HG03196 (cell line): ENCODE measurements at regions not wholly inside any gene's neighbourhood (a gene's known extent, or its start where the extent isn't known, plus 50 kb on each side); places are given as distances from the start of the nearest gene placed in this dataset.

ENCODE experiments used
- ATAC-seq: cut with Tn5 transposase; IDR thresholded peaks from one replicate; pipeline ENCODE4 v1.9.1; 2021; ENCODE audit not compliant: unreplicated experiment

DNA sequence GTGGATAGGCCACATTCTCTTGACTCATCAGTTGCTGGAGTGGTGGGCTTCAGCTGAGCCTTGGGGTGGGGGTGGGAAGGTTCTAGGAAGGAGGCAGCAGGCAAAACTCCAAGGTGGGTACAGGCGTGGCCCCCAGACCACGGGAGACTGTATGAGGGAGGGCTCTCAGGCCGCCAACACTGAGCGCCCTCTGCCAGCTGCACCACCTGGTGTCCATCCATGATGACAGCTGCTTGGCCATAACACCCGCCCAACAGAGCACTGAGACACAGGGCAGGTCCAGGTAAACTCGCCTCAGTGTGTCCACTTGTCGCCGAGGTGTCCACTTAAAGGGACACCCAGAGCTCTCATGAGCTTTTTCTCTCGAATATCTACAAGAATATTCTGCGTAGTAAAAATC lies 133.5 kb downstream of the C16orf95 start:
- no peak for ATAC-seq

DNA sequence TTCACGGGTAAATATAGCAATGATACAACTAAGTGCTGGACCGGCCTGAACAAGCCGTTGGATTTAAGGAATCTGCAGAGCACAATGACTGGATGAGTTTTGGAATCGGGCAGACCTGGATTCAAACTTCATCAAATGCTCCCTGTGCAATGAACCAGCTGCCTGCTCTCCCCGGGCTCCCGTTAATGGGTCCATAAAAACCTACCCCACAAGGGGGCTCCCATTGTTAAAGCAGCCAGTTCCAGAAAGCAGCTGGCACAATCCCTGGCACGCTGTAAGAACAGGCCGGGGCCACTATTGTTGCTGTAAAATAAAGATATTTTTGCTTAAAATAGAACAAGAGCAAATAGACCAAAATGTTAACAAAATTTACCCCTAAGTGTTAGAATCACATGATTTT lies 131.9 kb downstream of the C16orf95 start:
- no peak for ATAC-seq

GRCh38 chr16:87185983-87186382 lies 131.2 kb downstream of the C16orf95 start:
- ATAC-seq = no peak

DNA sequence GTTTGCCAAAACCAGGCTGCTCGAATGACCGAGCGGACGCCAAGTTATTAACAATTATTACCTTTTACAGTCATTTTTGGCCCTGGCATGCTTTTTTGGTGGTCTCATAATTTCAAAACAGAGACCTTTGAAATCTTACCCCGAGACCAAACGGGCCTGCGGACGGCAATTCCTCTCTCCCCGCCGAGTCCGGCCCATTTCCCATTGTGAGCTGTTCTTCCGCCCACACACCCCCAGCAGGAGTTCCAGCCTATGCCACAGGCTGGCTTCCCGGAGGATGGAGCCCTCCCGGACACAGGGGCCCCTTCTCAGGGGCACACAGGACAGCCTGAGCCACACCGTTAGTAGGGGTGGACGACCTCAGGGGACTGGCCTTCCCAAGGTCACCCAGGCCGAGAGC lies 130.7 kb downstream of the C16orf95 start:
- ATAC-seq = no peak

DNA sequence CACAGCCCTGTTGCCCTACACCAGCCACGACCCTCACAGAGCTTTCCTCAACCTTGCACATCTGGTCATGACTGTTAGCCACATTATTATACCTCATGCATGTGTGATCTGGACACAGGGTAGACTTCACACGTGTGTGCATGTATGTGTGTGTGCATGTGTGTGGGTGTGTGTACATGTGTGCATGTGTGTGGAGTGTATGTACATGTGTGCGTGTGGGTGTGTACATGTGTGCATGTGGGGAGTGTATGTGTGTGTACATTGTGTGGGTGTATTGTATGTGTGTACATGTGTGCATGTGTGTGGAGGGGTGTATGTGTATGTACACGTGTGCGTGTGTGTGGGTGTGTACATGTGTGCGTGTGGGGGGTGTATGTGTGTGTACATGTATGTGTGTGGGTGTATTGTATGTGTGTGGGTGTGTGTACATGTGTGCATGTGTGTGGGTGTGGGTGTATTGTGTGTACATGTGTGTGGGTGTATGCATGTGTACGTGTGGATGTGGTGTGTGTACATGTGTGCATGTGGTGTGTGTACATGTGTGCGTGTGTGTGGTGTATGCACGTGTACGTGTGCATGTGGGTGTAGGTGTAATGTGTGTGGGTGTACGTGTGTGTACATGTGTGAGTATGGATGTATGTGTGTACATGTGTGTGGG lies 130.2 kb downstream of the C16orf95 start:
- ATAC-seq = no peak

DNA sequence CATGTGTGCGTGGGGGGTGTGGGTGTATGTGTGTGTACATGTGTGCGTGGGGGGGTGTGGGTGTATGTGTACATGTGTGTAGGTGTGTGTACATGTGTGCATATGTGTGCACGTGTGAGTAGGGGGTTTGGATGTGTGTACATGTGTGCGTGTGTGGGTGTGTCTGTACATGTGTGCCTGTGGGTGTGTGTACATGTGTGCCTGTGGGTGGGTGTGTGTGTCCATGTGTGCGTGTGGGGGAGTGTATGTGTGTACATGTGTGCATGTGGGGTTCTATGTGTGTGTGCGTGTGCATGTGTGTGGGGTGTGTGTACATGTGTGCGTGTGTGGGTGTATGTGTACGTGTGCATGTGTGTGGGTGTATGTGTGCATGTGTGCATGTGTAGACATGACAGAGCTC lies 129.1 kb downstream of the C16orf95 start:
- no peak for ATAC-seq

- no peak for ATAC-seq
Observed at GRCh38 chr16:87189426-87189825, 127.8 kb downstream of the C16orf95 start.

DNA sequence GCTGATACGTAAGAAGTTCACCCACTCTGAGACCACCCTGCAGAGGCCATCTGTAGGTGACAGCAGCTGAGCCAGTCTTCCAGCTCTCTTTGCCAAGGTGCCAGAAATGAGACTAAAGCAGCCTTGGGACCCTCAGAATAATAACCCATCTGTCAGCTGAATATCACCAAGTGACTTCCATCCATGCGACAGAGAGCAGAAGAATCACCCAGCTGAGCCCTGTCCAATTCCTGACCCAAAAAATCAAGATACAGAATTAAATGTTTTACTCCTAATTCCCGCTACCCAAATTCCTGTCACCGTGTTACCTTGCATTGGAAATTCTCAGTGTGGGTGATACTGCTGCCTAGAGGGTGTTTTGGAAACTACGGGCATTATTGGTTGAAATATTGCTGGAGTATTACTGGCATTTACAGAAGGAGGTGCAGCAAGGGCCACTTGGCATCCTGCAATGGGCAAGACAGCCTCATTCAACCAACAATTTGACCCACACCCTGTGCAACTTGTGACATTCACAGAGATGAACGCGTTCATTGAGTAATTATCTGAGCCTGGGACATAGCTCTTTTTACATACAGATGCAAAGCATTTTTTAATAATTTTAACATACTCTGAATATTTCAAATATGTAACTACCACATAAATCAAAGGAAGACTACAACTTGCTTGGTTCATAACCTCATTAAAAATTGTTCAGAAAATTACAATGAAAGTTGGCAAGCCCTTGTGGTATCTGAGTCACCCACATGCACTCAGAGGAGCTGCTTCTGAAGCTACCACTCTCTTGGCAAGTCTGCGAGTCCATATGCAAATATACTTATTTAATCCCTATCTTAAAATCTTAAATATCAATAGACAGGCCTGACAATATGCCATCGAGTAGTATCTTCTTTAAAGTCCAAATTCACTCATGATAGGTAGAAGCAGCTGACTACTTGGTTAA lies 126.6 kb downstream of the C16orf95 start:
- ATAC-seq = no peak

DNA sequence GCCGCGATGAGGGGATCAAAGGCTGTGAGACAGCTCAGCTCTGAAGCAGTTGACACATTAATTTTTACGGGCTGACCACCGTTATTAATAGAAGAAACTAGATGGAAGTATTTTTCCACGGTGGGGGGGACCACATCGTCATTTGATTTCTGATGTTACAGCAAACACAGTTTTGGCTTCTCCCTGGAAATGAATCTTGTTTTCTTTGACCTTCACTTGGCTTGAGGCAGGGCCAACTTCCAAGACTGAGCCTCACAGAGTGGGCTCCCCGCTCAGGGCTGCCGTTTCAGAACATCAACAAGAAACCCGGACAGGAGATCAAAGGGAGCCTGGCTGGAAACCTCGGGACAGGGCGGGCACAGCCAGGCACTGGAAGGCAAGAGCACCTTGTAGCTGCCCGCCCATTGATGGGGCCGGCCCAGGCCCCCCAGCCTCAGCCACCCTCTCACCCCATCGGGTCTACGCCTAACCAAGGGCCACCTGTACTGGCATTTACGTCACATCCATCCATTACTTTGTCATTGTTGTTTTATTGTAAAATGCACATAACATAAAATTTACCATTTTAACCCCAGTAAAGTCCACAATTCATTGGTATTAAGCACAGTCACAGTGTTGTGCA lies 124.6 kb downstream of the C16orf95 start:
- no peak for ATAC-seq

DNA sequence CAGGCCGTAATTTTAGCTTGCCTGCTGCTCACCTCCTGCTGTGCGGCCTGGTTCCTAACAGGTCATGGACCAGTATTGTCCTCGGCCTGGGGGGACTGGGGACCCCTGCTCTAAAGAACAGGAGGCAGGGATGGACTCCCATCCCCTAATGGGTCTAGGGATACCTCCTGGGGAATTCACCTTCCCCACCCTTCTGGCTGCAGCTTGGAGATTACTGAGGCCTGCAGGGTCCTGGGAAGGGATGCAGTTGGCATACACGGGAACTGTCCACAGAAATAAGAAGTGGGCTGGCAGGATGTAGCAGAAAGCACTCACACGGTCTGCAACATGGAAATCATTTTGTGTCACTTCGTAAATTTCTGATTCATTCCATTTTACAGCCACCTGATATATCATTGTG lies 123.0 kb downstream of the C16orf95 start:
- no peak for ATAC-seq

DNA sequence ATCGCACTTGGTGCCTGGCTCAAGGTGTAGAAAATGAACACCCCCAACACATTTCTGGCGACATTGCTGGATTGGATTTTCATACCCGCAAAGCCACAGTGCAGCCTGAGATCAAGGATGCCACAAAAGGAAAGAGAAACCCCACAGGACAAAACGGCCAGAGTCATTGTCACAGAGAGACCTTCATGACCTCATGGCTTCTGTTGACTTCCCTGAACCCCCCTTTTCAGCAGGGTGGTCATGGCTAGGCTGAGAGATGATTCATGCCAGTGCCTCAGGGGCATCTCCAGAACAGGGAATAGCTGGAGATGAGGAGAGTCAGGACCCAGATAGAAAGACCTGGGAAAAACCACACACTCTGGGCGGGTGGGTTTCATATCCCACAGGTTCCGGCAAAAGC lies 122.0 kb downstream of the C16orf95 start:
- ATAC-seq = no peak

GRCh38 chr16:87196231-87196630 lies 121.0 kb downstream of the C16orf95 start:
- no peak for ATAC-seq

DNA sequence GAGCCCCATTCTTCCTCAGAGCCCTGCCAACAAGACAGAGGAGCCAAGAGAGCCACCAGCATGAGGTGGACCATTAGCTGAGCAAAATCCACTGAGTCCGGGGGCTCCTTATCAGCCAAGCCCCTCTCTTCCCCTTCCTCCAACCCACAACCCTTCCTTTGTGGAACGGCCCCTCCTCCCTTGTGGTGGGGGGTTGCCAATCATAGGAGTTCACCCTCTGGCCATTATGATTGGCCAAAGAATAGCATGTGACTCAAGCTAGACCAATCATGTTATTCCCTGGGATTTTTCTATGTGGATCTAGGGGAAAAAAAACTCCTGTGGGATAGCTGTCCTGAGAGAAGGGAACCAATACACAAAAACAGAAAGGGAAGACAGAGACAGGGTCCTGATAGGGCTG lies 120.5 kb downstream of the C16orf95 start:
- no peak for ATAC-seq

DNA sequence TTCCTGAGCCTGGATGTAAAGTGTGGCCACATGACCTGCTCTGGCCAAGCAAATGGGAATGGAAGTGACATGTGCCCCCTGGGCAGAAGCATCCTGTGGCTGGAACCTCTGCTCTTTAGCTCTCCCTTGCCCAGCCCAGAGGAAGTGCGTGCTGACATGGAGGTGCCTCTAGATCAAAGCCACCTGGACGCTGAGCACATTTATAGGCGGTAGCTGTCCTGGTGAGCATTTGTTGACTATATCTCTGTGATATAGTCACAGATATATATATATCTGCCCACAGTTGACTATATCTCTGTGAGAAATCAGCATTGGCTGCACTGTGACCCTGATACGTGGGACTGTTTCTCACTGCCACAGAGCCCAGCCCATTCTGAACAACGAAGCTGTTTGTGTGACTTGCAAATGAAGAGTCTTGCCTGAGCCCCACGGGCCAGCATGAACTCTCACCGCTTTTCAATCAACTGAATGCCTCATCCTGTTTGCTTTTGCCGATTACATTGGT lies 118.8 kb downstream of the C16orf95 start:
- ATAC-seq = no peak

DNA sequence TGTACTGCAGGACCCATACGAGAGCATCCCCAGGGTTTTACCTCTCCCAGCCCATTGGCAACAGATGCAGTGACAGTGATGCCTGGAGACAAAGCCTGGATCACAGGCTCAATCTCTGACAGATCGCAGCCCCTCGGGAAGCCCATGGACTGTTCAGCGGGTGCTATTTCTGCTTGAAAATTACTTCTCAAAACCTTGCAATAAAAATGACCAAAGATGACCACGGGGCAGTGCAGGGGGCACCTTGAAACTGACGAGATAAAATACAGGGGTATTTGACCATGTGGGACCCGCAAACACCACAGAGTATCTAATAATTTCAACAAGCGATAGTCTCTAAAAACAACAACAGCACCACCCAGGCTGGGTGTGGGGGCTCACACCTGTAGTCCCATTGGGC lies 118.3 kb downstream of the C16orf95 start:
- no peak for ATAC-seq

DNA sequence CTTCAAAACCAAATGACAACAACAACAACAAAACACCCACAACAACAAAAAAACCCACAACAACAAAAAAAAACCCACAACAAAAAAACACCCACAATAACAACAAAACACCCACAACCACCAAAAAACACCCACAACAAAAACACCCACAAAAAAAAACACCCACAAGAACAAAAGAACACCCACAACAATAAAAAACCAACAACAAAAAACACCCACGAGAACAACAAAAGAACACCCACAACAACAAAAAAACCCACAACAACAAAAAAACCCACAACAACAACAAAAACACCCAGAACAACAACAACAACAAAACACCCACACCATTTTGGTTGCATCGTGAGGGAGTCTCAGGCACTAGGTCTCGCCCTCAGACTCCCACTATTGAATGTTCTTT lies 117.8 kb downstream of the C16orf95 start:
- ATAC-seq = no peak

DNA sequence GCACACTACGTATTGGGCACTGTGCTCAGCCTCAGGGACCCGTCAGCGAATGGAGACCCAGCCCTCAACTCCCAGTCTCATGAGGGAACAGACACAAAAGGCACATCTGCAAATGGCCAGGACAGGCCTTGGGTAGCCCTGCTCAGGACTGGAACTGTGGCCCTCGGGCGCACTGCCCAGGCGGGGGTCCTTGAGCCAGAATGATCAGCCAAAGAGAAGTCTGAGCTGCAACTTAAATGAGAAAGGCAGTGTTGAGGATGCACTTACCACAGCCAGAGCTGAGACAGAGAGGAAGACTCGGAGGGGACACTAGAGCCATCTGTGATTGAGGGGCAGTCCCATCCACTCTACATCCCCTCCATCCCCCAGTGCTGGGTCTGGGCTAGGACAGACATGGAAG lies 117.3 kb downstream of the C16orf95 start:
- ATAC-seq = no peak

DNA sequence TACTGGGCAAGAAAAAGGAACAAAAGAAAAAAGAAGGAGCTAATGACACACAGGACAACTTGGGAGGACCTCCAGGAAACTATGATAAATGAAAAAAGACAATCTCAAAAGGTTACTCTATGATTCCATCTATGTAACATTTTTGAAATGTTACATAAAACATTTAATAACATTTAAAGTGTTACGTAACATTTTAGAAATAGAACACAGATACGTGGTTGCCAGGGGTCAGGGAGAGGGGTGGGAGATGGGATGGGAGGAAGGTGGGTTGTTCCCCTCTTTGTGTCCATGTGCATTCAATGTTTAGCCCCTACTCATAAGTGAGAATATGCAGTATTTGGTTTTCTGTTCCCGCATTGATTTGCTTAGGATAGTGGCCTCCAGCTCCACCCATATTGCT lies 116.6 kb downstream of the C16orf95 start:
- no peak for ATAC-seq

- ATAC-seq = no peak
Observed at GRCh38 chr16:87201052-87201451, 116.1 kb downstream of the C16orf95 start.

DNA sequence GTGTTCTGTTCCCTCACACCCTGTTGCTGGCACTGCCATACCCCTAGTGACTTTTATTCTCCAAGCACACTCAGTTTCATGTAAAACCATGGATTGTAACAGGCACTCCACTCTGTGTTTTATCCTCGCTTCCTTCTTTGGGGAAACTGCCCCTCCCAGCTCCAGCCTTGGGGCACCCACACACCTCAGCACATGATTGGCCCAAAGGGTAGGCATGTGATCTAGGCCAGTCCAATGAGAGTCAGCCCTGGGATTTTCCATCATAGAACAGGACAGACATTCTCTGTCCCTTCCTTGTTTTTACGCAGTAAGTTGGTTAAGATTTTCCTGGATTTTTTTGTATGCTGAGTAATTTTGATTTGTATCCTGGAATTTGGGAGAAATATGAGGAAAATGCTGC lies 115.4 kb downstream of the C16orf95 start:
- ATAC-seq = no peak

DNA sequence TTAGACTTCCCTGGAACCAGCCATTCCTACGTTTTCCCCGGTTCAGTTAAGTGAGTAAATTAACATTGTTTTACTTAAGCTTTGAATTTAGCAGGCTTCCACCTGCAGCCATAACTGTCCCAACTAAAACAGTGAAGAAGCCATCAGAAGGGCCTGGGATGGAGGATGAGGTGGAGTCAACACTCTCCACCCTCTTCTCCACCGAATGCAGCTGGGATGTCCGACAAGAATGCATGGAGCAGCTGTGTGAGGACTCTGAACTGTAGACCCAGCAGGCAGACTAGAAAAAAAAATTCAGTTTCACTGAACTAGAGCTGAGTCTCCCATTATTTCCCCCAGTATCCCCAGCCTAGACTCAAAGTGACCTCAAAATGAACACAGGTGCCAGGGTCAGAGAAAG lies 114.8 kb downstream of the C16orf95 start:
- ATAC-seq = no peak
